WTC11 (cell line): ENCODE measurements at regions not wholly inside any gene's neighbourhood (a gene's known extent, or its start where the extent isn't known, plus 50 kb on each side); places are given as distances from the start of the nearest gene placed in this dataset.

Experiments used
- ATF3 ChIP-seq: sonication (generic); formaldehyde crosslinking; conservative IDR thresholded peaks from 2 replicates; pipeline ENCODE4 v1.8.1; 2022; ENCODE audit warnings: mild to moderate bottlenecking, missing genetic modification reagents
- CTCF ChIP-seq: fragments of 200-600 bp; IDR thresholded peaks from 2 replicates; pipeline ENCODE4 v1.8.0; 2022; ENCODE audit warnings: antibody characterized with exemption
- ERG ChIP-seq: fragments of 250-450 bp; sonication (Bioruptor Pico); IDR thresholded peaks from 2 replicates; pipeline ENCODE4 v1.8.0; 2021; ENCODE audit warnings: mild to moderate bottlenecking
- GABPB1 ChIP-seq: sonication (generic); formaldehyde crosslinking; IDR thresholded peaks from 2 replicates; pipeline ENCODE4 v1.8.1; 2023; ENCODE audit warnings: mild to moderate bottlenecking, missing genetic modification reagents
- PREB ChIP-seq: sonication (generic); formaldehyde crosslinking; IDR thresholded peaks from 2 replicates; pipeline ENCODE4 v1.8.1; 2022; ENCODE audit warnings: mild to moderate bottlenecking, missing genetic modification reagents, moderate library complexity, borderline replicate concordance
- USF2 ChIP-seq: sonication (generic); formaldehyde crosslinking; IDR thresholded peaks from 2 replicates; pipeline ENCODE4 v1.8.1; 2023; ENCODE audit warnings: mild to moderate bottlenecking, missing genetic modification reagents, moderate library complexity
- ZMAT4 ChIP-seq: fragments of 250-450 bp; sonication (Bioruptor Pico); IDR thresholded peaks from 2 replicates; pipeline ENCODE4 v1.9.0; 2021; ENCODE audit warnings: mild to moderate bottlenecking

- TF ChIP-seq PREB (no peak), CTCF (no peak), USF2 (no peak), ZMAT4 (CRISPR knock-in tag) (no peak), ERG (no peak), ATF3 (no peak), GABPB1 (CRISPR knock-in tag) (no peak)
These were observed 1154.8 kb downstream of the TMEM121 start for GRCh38 chr14:106681161-106681560.
